ENCODE measurements at regions not wholly inside any gene's neighbourhood (a gene's known extent, or its start where the extent isn't known, plus 50 kb on each side); places are given as distances from the start of the nearest gene placed in this dataset.
"Not testable (repeated sequence)": the region's sequence is repeated elsewhere in the genome, so short reads cannot be mapped to it uniquely, and the experiment has no call there.

- ATAC-seq (no peak), DNase-seq (no peak)
- no peak overlapping the region for H3K27ac Mint-ChIP-seq
- H3K4me1 Mint-ChIP-seq (ENCODE audit: low read depth) = peaks cover 15% of the 10 kb centered on the region
- no peaks in the 10 kb centered on the region for H3K27me3 Mint-ChIP-seq (ENCODE audit: low read depth)
- H3K4me3 Mint-ChIP-seq = no peak overlapping the region
- H3K9me3 Mint-ChIP-seq (ENCODE audit: insufficient read depth) = peaks cover 4% of the 10 kb centered on the region
- ChIA-PET CTCF (no interaction called here), POLR2A (no interaction called here)
- peaks cover 2% of the 10 kb centered on the region for H3K36me3 Mint-ChIP-seq (ENCODE audit: low read depth)
Observed at GRCh38 chr3:59381282-59381681, 331.5 kb upstream of the CFAP20DC start.

- peaks cover 4% of the 10 kb centered on the region for H3K9me3 Mint-ChIP-seq (ENCODE audit: insufficient read depth)
- H3K4me1 Mint-ChIP-seq (ENCODE audit: low read depth) = peaks cover 8% of the 10 kb centered on the region
- H3K27ac Mint-ChIP-seq = no peak overlapping the region
- POLR2A ChIA-PET = no interaction called here
- no peak overlapping the region for H3K4me3 Mint-ChIP-seq
- H3K27me3 Mint-ChIP-seq (ENCODE audit: low read depth) = no peaks in the 10 kb centered on the region
- DNase-seq (no peak), ATAC-seq (no peak)
- CTCF ChIA-PET = no interaction called here
- H3K36me3 Mint-ChIP-seq (ENCODE audit: low read depth) = no peaks in the 10 kb centered on the region
Observed at GRCh38 chr3:59380146-59380545, 330.3 kb upstream of the CFAP20DC start.

GRCh38 chr3:59374818-59375211 is 325.0 kb upstream of the CFAP20DC start:
- ChIA-PET POLR2A (no interaction called here), CTCF (no interaction called here)
- DNase-seq (no peak), ATAC-seq (no peak)
- H3K27me3 Mint-ChIP-seq (ENCODE audit: low read depth) = no peaks in the 10 kb centered on the region
- H3K27ac Mint-ChIP-seq = no peak overlapping the region
- H3K9me3 Mint-ChIP-seq (ENCODE audit: insufficient read depth) = peaks cover 8% of the 10 kb centered on the region
- H3K4me1 Mint-ChIP-seq (ENCODE audit: low read depth) = peaks cover 4% of the 10 kb centered on the region
- H3K4me3 Mint-ChIP-seq = no peak overlapping the region
- no peaks in the 10 kb centered on the region for H3K36me3 Mint-ChIP-seq (ENCODE audit: low read depth)

- DNase-seq = no peak
- H3K27me3 Mint-ChIP-seq (ENCODE audit: low read depth) = no peaks in the 10 kb centered on the region
- no peaks in the 10 kb centered on the region for H3K36me3 Mint-ChIP-seq (ENCODE audit: low read depth)
- ChIA-PET CTCF (no interaction called here), POLR2A (no interaction called here)
- H3K4me1 Mint-ChIP-seq (ENCODE audit: low read depth) = peaks cover 4% of the 10 kb centered on the region
- H3K9me3 Mint-ChIP-seq (ENCODE audit: insufficient read depth) = peaks cover 8% of the 10 kb centered on the region
- H3K27ac Mint-ChIP-seq = no peak overlapping the region
- no peak for ATAC-seq
- no peak overlapping the region for H3K4me3 Mint-ChIP-seq
Observed at GRCh38 chr3:59374091-59374817, 324.4 kb upstream of the CFAP20DC start.

- ATAC-seq (no peak), DNase-seq (no peak)
- Mint-ChIP-seq H3K27ac (no peak overlapping the region), H3K4me3 (no peak overlapping the region), H3K9me3 (ENCODE audit: insufficient read depth) (peaks cover 8% of the 10 kb centered on the region), H3K4me1 (ENCODE audit: low read depth) (peaks cover 5% of the 10 kb centered on the region), H3K27me3 (ENCODE audit: low read depth) (no peaks in the 10 kb centered on the region), H3K36me3 (ENCODE audit: low read depth) (no peaks in the 10 kb centered on the region)
- CTCF ChIA-PET = no interaction called here
- POLR2A ChIA-PET = no interaction called here
Observed at GRCh38 chr3:59372346-59372745, 322.5 kb upstream of the CFAP20DC start.

GRCh38 chr3:59368900-59369675 is 319.3 kb upstream of the CFAP20DC start:
- Mint-ChIP-seq H3K4me3 (no peak overlapping the region), H3K4me1 (ENCODE audit: low read depth) (peaks cover 8% of the 10 kb centered on the region), H3K27ac (no peak overlapping the region), H3K36me3 (ENCODE audit: low read depth) (no peaks in the 10 kb centered on the region), H3K27me3 (ENCODE audit: low read depth) (no peaks in the 10 kb centered on the region), H3K9me3 (ENCODE audit: insufficient read depth) (peaks cover 8% of the 10 kb centered on the region)
- CTCF ChIA-PET = interaction anchor here (1.2 to 1.4 kb wide), 2 partner anchors 56 to 59 kb away, joined by 3 to 4 read pairs; no protein-coding TSS in a partner anchor
- no peak for DNase-seq
- ATAC-seq = no peak
- POLR2A ChIA-PET = no interaction called here

- H3K27ac Mint-ChIP-seq = no peak overlapping the region
- H3K4me1 Mint-ChIP-seq (ENCODE audit: low read depth) = peaks cover 8% of the 10 kb centered on the region
- ATAC-seq (no peak), DNase-seq (no peak)
- peaks cover 6% of the 10 kb centered on the region for H3K9me3 Mint-ChIP-seq (ENCODE audit: insufficient read depth)
- H3K4me3 Mint-ChIP-seq = no peak overlapping the region
- no peaks in the 10 kb centered on the region for H3K36me3 Mint-ChIP-seq (ENCODE audit: low read depth)
- CTCF ChIA-PET = no interaction called here
- H3K27me3 Mint-ChIP-seq (ENCODE audit: low read depth) = no peaks in the 10 kb centered on the region
- POLR2A ChIA-PET = no interaction called here
Observed at GRCh38 chr3:59367150-59367549, 317.3 kb upstream of the CFAP20DC start.

GRCh38 chr3:59366218-59366617 is 316.4 kb upstream of the CFAP20DC start:
- POLR2A ChIA-PET = no interaction called here
- ATAC-seq = no peak
- CTCF ChIA-PET = no interaction called here

GRCh38 chr3:59364496-59364895 is 314.7 kb upstream of the CFAP20DC start:
- Mint-ChIP-seq H3K36me3 (ENCODE audit: low read depth) (no peaks in the 10 kb centered on the region), H3K27ac (no peak overlapping the region), H3K27me3 (ENCODE audit: low read depth) (no peaks in the 10 kb centered on the region), H3K4me3 (no peak overlapping the region), H3K9me3 (ENCODE audit: insufficient read depth) (no peaks in the 10 kb centered on the region), H3K4me1 (ENCODE audit: low read depth) (peaks cover 8% of the 10 kb centered on the region)
- CTCF ChIA-PET = no interaction called here
- no peak for ATAC-seq
- POLR2A ChIA-PET = no interaction called here
- no peak for DNase-seq

More at GRCh38 chr3:59366218-59366617, 316.4 kb upstream of the CFAP20DC start:
- no peaks in the 10 kb centered on the region for H3K27me3 Mint-ChIP-seq (ENCODE audit: low read depth)
- H3K36me3 Mint-ChIP-seq (ENCODE audit: low read depth) = no peaks in the 10 kb centered on the region
- H3K9me3 Mint-ChIP-seq (ENCODE audit: insufficient read depth) = no peaks in the 10 kb centered on the region
- H3K27ac Mint-ChIP-seq = no peak overlapping the region
- no peak overlapping the region for H3K4me3 Mint-ChIP-seq
- H3K4me1 Mint-ChIP-seq (ENCODE audit: low read depth) = peaks cover 8% of the 10 kb centered on the region
- no peak for DNase-seq

- H3K4me3 Mint-ChIP-seq; H3K27me3 Mint-ChIP-seq (ENCODE audit: low read depth); CTCF ChIA-PET; DNase-seq; H3K27ac Mint-ChIP-seq; POLR2A ChIA-PET; H3K36me3 Mint-ChIP-seq (ENCODE audit: low read depth); H3K4me1 Mint-ChIP-seq (ENCODE audit: low read depth); H3K9me3 Mint-ChIP-seq (ENCODE audit: insufficient read depth); ATAC-seq: not testable (repeated sequence)
Observed at GRCh38 chr3:59360312-59360711, 310.5 kb upstream of the CFAP20DC start.

- ChIA-PET POLR2A (no interaction called here), CTCF (no interaction called here)
- no peak overlapping the region for H3K27ac Mint-ChIP-seq
- H3K4me1 Mint-ChIP-seq (ENCODE audit: low read depth) = no peaks in the 10 kb centered on the region
- ATAC-seq (no peak), DNase-seq (no peak)
- no peak overlapping the region for H3K4me3 Mint-ChIP-seq
- H3K36me3 Mint-ChIP-seq (ENCODE audit: low read depth) = no peaks in the 10 kb centered on the region
- H3K9me3 Mint-ChIP-seq (ENCODE audit: insufficient read depth) = no peaks in the 10 kb centered on the region
- no peaks in the 10 kb centered on the region for H3K27me3 Mint-ChIP-seq (ENCODE audit: low read depth)
Observed at GRCh38 chr3:59341459-59341858, 291.6 kb upstream of the CFAP20DC start.

- no peak for DNase-seq
- Mint-ChIP-seq H3K27me3 (ENCODE audit: low read depth) (no peaks in the 10 kb centered on the region), H3K9me3 (ENCODE audit: insufficient read depth) (no peaks in the 10 kb centered on the region), H3K36me3 (ENCODE audit: low read depth) (no peaks in the 10 kb centered on the region), H3K4me1 (ENCODE audit: low read depth) (no peaks in the 10 kb centered on the region), H3K27ac (no peak overlapping the region), H3K4me3 (no peak overlapping the region)
- POLR2A ChIA-PET = no interaction called here
- no peak for ATAC-seq
- CTCF ChIA-PET = no interaction called here
Observed at GRCh38 chr3:59339818-59340217, 290.0 kb upstream of the CFAP20DC start.

All from activated CD8-positive, alpha-beta T cell treated with anti-CD3 and anti-CD28 coated beads, Interleukin-2, amount 10 ng/mL, durations not matched to agents 7 days and 5 days (primary cell).